PC-3 (cell line): ENCODE measurements at regions not wholly inside any gene's neighbourhood (a gene's known extent, or its start where the extent isn't known, plus 50 kb on each side); places are given as distances from the start of the nearest gene placed in this dataset.

Source experiments
- CTCF ChIP-seq: fragments of 300-600 bp; sonication (generic); conservative IDR thresholded peaks from 2 replicates; pipeline ENCODE4 v1.5.1; 2017; ENCODE audit warnings: antibody characterized with exemption, low read depth, mild to moderate bottlenecking, low read length
- EZH2 ChIP-seq: fragments of 300-600 bp; sonication (generic); IDR thresholded peaks from one replicate; pipeline ENCODE4 v1.6.1; 2017; ENCODE audit warnings: antibody characterized with exemption, mild to moderate bottlenecking, low read length; ENCODE audit not compliant: unreplicated experiment
- EZH2phosphoT487 ChIP-seq: fragments of 300-600 bp; sonication (generic); IDR thresholded peaks from 2 replicates; pipeline ENCODE4 v1.6.1; 2018; ENCODE audit warnings: mild to moderate bottlenecking, antibody characterized with exemption, low read length, borderline replicate concordance

GRCh38 chr3:127069814-127070440 is 87.0 kb downstream of the PLXNA1 start:
- TF ChIP-seq CTCF (no peak), EZH2 (no peak), EZH2phosphoT487 (no peak)
